ENCODE measurements at regions not wholly inside any gene's neighbourhood (a gene's known extent, or its start where the extent isn't known, plus 50 kb on each side); places are given as distances from the start of the nearest gene placed in this dataset.
"Not testable (repeated sequence)": the region's sequence is repeated elsewhere in the genome, so short reads cannot be mapped to it uniquely, and the experiment has no call there.

GRCh38 chr4:14399848-14400247 is 602.4 kb upstream of the CPEB2 start:
- no peak for DNase-seq

- DNase-seq = no peak
Measured at GRCh38 chr4:14400307-14400706, 602.0 kb upstream of the CPEB2 start.

- DNase-seq = no peak
Measured at GRCh38 chr4:14403132-14403531, 599.1 kb upstream of the CPEB2 start.

- no peak for DNase-seq
Measured at GRCh38 chr4:14404730-14405129, 597.6 kb upstream of the CPEB2 start.

GRCh38 chr4:14410516-14410915 is 591.8 kb upstream of the CPEB2 start:
- DNase-seq = no peak

- no peak for DNase-seq
Measured at GRCh38 chr4:14415146-14415545, 587.1 kb upstream of the CPEB2 start.

- no peak for DNase-seq
Measured at GRCh38 chr4:14419516-14419915, 582.8 kb upstream of the CPEB2 start.

- DNase-seq = not testable (repeated sequence)
Measured at GRCh38 chr4:14426297-14426696, 576.0 kb upstream of the CPEB2 start.

GRCh38 chr4:14428125-14428524 is 574.2 kb upstream of the CPEB2 start:
- no peak for DNase-seq

- DNase-seq = no peak
Measured at GRCh38 chr4:14431155-14432134, 570.8 kb upstream of the CPEB2 start.

- no peak for DNase-seq
Measured at GRCh38 chr4:14434483-14434882, 567.8 kb upstream of the CPEB2 start.

- DNase-seq = no peak
Measured at GRCh38 chr4:14434916-14435315, 567.4 kb upstream of the CPEB2 start.

- no peak for DNase-seq
Measured at GRCh38 chr4:14441561-14441960, 560.7 kb upstream of the CPEB2 start.

- DNase-seq = no peak
Measured at GRCh38 chr4:14445882-14446281, 556.4 kb upstream of the CPEB2 start.

GRCh38 chr4:14446311-14446710 is 556.0 kb upstream of the CPEB2 start:
- DNase-seq = no peak

- DNase-seq = no peak
Measured at GRCh38 chr4:14446904-14447303, 555.4 kb upstream of the CPEB2 start.

- no peak for DNase-seq
Measured at GRCh38 chr4:14449308-14449707, 553.0 kb upstream of the CPEB2 start.

- DNase-seq = no peak
Measured at GRCh38 chr4:14452001-14452400, 550.3 kb upstream of the CPEB2 start.

- DNase-seq = no peak
Measured at GRCh38 chr4:14452764-14453163, 549.5 kb upstream of the CPEB2 start.

- no peak for DNase-seq
Measured at GRCh38 chr4:14458463-14458862, 543.8 kb upstream of the CPEB2 start.

- no peak for DNase-seq
Measured at GRCh38 chr4:14465057-14465456, 537.2 kb upstream of the CPEB2 start.

- DNase-seq = no peak
Measured at GRCh38 chr4:14465507-14465906, 536.8 kb upstream of the CPEB2 start.

GRCh38 chr4:14478504-14478903 is 523.8 kb upstream of the CPEB2 start:
- peak; percentile 50 for DNase-seq

GRCh38 chr4:14496408-14496807 is 505.9 kb upstream of the CPEB2 start:
- no peak for DNase-seq

- no peak for DNase-seq
Measured at GRCh38 chr4:14496969-14497368, 505.3 kb upstream of the CPEB2 start.
